ENCODE measurements at regions not wholly inside any gene's neighbourhood (a gene's known extent, or its start where the extent isn't known, plus 50 kb on each side); places are given as distances from the start of the nearest gene placed in this dataset.

DNA sequence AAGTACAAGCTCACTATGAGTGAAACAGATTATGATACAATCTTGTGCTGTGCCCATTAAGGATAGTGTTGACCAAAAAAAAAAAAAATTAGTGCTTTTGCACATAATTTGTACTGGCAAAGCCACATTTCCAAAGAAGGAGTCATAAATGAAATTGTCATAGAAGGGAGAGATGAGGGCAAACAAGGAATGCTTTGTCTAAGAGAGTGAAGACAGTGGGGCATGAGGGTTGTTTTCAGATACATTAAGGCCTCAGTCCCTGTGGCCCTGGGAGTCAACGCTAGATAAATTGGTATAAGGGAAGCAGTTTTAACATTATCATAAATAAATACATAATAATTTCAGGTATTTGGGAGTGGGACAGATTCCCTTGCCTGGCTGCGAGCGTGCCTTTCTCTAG, 267.5 kb upstream of the PRKCQ start:
- Histone ChIP-seq H3K27me3 (ENCODE audit: control insufficient read depth in 2 of 2, insufficient read depth in 2 of 2, low read length in 2 of 2) (no peaks in the 10 kb centered on the region), H4K20me1 (replicated peaks; ENCODE audit: control insufficient read depth, insufficient read depth, low read length) (no peaks in the 10 kb centered on the region), H3K27ac (ENCODE audit: extremely low read depth, low read depth, low read length) (no peak overlapping the region), H3K9me3 (replicated peaks; ENCODE audit: control insufficient read depth, insufficient read depth, low read depth, low read length) (no peaks in the 10 kb centered on the region; the same call in 1 of the 2 replicates), H3K9ac (ENCODE audit: insufficient read depth in 1 of 2, low read depth in 2 of 2, low read length in 2 of 2) (no peak overlapping the region), H3K79me2 (ENCODE audit: control insufficient read depth, insufficient read depth, low read length) (no peaks in the 10 kb centered on the region), H3K9me1 (ENCODE audit: control insufficient read depth, insufficient read depth, low read length) (no peaks in the 10 kb centered on the region), H2AFZ (ENCODE audit: low read depth, low read length) (no peak overlapping the region), H3K4me2 (ENCODE audit: insufficient read depth, low read length) (no peak overlapping the region), H3K4me1 (replicated peaks in 1 of 2; ENCODE audit: control insufficient read depth in 2 of 2, insufficient read depth in 2 of 2, low read length in 2 of 2) (no peaks in the 10 kb centered on the region), H3K36me3 (ENCODE audit: control insufficient read depth, insufficient read depth, low read length) (no peaks in the 10 kb centered on the region), H3K4me3 (no peak overlapping the region)
- ATAC-seq (no peak), FAIRE-seq (no peak), DNase-seq (ENCODE audit: extremely low read depth in 1 of 4, low spot score in 3 of 4) (no peak)
- ChIA-PET CTCF (ENCODE audit: low intra/inter-chr PET ratio) (no interaction called here), POLR2A (interaction anchor here (1.0 kb wide), 1 partner anchor 9 kb away, joined by 3 read pairs; no protein-coding TSS in a partner anchor)
- intact Hi-C loops (cut with micrococcal nuclease), result no loop called here
- TF ChIP-seq NR3C1 (CRISPR knock-in tag; IDR thresholded peaks at IDR 0.05), result no peak
- no peak for TF ChIP-seq ZNF134 (CRISPR knock-in tag; conservative IDR thresholded peaks at IDR 0.05)
- TF ChIP-seq, protein P1, sequence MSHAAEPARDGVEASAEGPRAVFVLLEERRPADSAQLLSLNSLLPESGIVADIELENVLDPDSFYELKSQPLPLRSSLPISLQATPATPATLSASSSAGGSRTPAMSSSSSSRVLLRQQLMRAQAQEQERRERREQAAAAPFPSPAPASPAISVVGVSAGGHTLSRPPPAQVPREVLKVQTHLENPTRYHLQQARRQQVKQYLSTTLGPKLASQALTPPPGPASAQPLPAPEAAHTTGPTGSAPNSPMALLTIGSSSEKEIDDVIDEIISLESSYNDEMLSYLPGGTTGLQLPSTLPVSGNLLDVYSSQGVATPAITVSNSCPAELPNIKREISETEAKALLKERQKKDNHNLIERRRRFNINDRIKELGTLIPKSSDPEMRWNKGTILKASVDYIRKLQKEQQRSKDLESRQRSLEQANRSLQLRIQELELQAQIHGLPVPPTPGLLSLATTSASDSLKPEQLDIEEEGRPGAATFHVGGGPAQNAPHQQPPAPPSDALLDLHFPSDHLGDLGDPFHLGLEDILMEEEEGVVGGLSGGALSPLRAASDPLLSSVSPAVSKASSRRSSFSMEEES (CRISPR knock-in tag; IDR thresholded peaks at IDR 0.05), result no peak
- no peak for TF ChIP-seq HDAC3 (IDR thresholded peaks at IDR 0.05; ENCODE audit: borderline replicate concordance, partially characterized antibody)
- TF ChIP-seq NR1H2 (CRISPR knock-in tag; IDR thresholded peaks at IDR 0.05), result no peak
- no peak for TF ChIP-seq KLF16 (IDR thresholded peaks at IDR 0.05)
- in situ Hi-C loops (cut with MboI), result no loop called here
- 0% methylated on average over 3 of the region's 3 CpGs for WGBS (ENCODE audit: insufficient coverage, low coverage, missing lambda C conversion rate)
- no TSS peak for BruUV-seq (replicated peaks)
